ENCODE measurements at regions not wholly inside any gene's neighbourhood (a gene's known extent, or its start where the extent isn't known, plus 50 kb on each side); places are given as distances from the start of the nearest gene placed in this dataset.

DNA sequence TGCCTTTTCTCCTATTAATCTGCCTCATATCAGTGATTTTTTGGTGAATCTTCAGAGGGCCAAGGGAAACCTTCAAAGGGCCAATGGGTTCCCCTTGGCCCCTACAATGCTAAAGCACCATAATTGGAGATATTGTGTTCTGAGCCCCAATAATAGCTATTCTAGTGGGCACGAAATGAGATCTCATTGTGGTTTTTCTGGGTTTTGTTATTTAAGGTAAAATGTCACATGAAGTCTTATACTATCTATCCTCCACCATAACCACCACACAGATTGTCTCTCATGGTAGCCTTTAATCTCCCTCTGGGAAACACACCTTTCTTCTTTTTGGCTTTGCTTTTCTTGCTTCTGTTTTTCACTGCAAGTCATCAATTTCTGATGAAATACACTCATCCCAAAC, 152.8 kb downstream of the B3GNT2 start:
- TF ChIP-seq, protein P1, sequence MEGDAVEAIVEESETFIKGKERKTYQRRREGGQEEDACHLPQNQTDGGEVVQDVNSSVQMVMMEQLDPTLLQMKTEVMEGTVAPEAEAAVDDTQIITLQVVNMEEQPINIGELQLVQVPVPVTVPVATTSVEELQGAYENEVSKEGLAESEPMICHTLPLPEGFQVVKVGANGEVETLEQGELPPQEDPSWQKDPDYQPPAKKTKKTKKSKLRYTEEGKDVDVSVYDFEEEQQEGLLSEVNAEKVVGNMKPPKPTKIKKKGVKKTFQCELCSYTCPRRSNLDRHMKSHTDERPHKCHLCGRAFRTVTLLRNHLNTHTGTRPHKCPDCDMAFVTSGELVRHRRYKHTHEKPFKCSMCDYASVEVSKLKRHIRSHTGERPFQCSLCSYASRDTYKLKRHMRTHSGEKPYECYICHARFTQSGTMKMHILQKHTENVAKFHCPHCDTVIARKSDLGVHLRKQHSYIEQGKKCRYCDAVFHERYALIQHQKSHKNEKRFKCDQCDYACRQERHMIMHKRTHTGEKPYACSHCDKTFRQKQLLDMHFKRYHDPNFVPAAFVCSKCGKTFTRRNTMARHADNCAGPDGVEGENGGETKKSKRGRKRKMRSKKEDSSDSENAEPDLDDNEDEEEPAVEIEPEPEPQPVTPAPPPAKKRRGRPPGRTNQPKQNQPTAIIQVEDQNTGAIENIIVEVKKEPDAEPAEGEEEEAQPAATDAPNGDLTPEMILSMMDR (IDR thresholded peaks at IDR 0.05) = no peak
- Histone ChIP-seq H3K27me3 (ENCODE audit: control insufficient read depth, insufficient read depth, low read length) (no peaks in the 10 kb centered on the region), H2AFZ (no peak overlapping the region), H3K9me3 (ENCODE audit: control insufficient read depth, low read length) (no peaks in the 10 kb centered on the region), H3K9ac (no peak overlapping the region), H3K4me1 (no peaks in the 10 kb centered on the region), H3K36me3 (ENCODE audit: control insufficient read depth, insufficient read depth, low read length) (no peaks in the 10 kb centered on the region), H3K4me3 (ENCODE audit: low read depth, low read length) (no peak overlapping the region), H3K79me2 (no peaks in the 10 kb centered on the region), H3K27ac (no peak overlapping the region), H3K4me2 (ENCODE audit: low read length) (no peak overlapping the region)

DNA sequence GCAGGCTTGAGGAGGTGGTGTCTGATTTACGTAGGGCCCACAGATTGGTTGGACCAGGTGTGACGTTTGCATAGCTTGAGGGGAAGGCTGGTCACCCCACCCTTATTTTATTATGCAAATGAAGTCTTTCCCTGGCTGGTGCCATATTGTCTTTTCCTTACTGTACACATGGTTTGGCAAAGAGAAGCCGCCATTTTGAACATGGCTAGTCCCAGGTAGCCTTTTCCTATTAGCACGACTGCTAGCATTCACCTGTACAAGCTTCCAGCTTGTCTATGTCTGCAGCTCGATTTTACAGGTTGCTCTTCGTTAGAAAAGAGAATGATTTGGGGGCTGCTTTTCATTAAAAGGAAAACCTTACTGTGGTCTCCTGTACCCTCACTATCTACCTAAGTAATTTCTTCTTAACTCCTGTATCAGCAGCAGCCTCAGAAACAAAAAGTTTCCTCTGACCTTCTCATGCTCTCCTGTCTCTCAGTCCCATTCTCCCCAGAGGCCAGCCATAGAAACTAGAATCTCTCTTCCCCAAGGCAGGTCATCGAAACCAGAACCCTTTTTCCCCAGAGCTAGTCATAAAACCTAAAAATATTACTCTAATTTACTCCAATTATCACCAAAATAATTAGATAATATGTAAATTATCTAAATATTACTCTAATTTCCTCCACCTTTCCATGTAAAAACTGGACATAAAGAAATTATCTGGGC, 151.8 kb downstream of the B3GNT2 start:
- TF ChIP-seq, protein P1 (IDR thresholded peaks at IDR 0.05) = no peak

DNA sequence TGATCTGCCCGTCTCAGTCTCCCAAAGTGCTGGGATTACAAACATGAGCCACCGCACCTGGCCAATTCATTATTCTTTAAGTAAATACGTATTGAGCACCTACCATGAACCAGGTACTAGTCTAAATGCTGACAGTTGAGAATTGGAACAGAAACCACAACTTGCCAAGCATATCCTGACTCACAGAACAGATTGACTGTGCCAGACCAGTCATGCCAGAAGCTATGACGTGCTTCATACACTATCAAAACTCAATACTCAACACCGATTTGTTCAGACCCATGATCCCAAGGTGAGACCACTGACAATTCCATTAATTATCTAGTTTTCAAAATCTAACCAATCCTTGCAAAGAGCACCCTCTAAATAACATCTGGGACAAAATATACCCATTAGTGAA, 148.6 kb downstream of the B3GNT2 start:
- Histone ChIP-seq H3K27ac (no peak overlapping the region), H3K4me1 (no peaks in the 10 kb centered on the region), H3K27me3 (ENCODE audit: control insufficient read depth, insufficient read depth, low read length) (no peaks in the 10 kb centered on the region), H3K9ac (no peak overlapping the region), H3K79me2 (no peaks in the 10 kb centered on the region), H2AFZ (no peak overlapping the region), H3K4me3 (ENCODE audit: low read depth, low read length) (no peak overlapping the region), H3K4me2 (ENCODE audit: low read length) (no peak overlapping the region), H3K36me3 (ENCODE audit: control insufficient read depth, insufficient read depth, low read length) (no peaks in the 10 kb centered on the region), H3K9me3 (ENCODE audit: control insufficient read depth, low read length) (no peaks in the 10 kb centered on the region)
- TF ChIP-seq, protein P1 (IDR thresholded peaks at IDR 0.05) = no peak

More for the DNA sequence above, 151.8 kb downstream of the B3GNT2 start:
- H3K9ac ChIP-seq = no peak overlapping the region
- H3K27ac ChIP-seq = no peak overlapping the region
- no peaks in the 10 kb centered on the region for H3K36me3 ChIP-seq (ENCODE audit: control insufficient read depth, insufficient read depth, low read length)
- H2AFZ ChIP-seq = no peak overlapping the region
- H3K4me2 ChIP-seq (ENCODE audit: low read length) = no peak overlapping the region
- no peaks in the 10 kb centered on the region for H3K4me1 ChIP-seq
- H3K79me2 ChIP-seq = no peaks in the 10 kb centered on the region
- no peaks in the 10 kb centered on the region for H3K27me3 ChIP-seq (ENCODE audit: control insufficient read depth, insufficient read depth, low read length)
- no peaks in the 10 kb centered on the region for H3K9me3 ChIP-seq (ENCODE audit: control insufficient read depth, low read length)
- H3K4me3 ChIP-seq (ENCODE audit: low read depth, low read length) = no peak overlapping the region

DNA sequence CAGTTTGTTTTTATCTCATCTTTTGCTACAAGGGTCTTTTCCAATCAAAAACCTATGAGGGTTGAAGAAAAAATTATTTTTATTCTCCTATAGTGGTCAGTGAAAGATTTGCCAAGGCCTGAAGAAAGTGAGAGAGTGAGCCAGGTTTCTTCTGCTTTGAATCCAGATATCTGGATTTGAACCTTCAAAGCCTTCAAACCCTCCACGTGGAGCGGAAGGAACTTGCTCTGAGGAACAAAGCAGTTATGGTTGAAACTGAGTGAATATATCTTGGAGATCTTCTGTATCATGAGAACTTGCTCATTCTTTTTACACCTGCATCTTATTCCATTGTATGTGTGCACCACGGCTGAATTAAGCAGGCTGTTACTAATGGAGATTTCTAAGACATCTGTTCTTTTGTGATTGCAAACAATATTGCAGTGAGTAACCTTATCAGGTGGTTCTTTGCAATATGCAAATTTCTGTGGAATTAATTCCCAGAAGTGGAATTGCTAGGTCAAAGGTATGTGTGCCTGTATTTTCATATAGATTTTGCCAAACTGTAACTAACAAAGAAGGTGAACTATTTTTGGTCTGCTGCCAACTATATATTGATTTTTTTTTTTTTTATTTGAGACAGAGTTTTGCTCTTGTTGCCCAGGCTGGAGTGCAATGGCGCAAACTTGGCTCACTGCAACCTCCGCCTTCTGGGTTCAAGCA, 147.9 kb downstream of the B3GNT2 start:
- no peak overlapping the region for H3K27ac ChIP-seq
- H2AFZ ChIP-seq = no peak overlapping the region
- H3K9ac ChIP-seq = no peak overlapping the region
- TF ChIP-seq, protein P1 (IDR thresholded peaks at IDR 0.05) = no peak
- H3K9me3 ChIP-seq (ENCODE audit: control insufficient read depth, low read length) = no peaks in the 10 kb centered on the region
- H3K36me3 ChIP-seq (ENCODE audit: control insufficient read depth, insufficient read depth, low read length) = no peaks in the 10 kb centered on the region
- H3K27me3 ChIP-seq (ENCODE audit: control insufficient read depth, insufficient read depth, low read length) = no peaks in the 10 kb centered on the region
- H3K79me2 ChIP-seq = no peaks in the 10 kb centered on the region
- no peak overlapping the region for H3K4me2 ChIP-seq (ENCODE audit: low read length)
- no peak overlapping the region for H3K4me3 ChIP-seq (ENCODE audit: low read depth, low read length)
- H3K4me1 ChIP-seq = no peaks in the 10 kb centered on the region
